ENCODE measurements at regions not wholly inside any gene's neighbourhood (a gene's known extent, or its start where the extent isn't known, plus 50 kb on each side); places are given as distances from the start of the nearest gene placed in this dataset.

DNA sequence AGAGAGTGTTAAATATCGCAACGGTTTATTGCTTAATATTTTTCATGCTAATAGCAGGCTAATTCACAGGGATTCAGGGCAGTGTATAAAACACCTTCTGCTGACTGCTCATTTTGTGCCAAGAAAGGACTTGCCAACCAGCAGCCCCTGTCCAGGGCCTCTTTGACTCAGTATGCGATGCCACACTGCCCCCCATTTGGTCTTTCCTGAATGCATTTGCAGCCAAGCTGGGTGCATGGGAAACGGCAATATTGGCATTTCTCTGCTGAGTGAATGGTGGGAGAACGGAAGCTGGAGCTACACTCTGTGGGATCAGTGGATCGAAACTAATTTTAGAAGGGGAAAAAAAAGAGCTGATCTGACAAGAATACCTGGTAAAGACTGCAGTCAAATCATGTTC is 152.9 kb upstream of the C16orf82 start:
- Histone ChIP-seq H3K79me2 (ENCODE audit: control insufficient read depth, insufficient read depth, low read length) (no peaks in the 10 kb centered on the region), H3K4me1 (ENCODE audit: control insufficient read depth, extremely low read depth, insufficient read depth, low read length) (no peaks in the 10 kb centered on the region), H3K36me3 (ENCODE audit: control insufficient read depth in 2 of 2, extremely low read depth in 1 of 2, insufficient read depth in 2 of 2, low read length in 2 of 2) (no peaks in the 10 kb centered on the region), H3K4me2 (ENCODE audit: control insufficient read depth, extremely low read depth, insufficient read depth, low read depth, low read length) (no peak overlapping the region), H3K9me3 (ENCODE audit: control insufficient read depth, low read depth, low read length) (no peaks in the 10 kb centered on the region), H3K27me3 (ENCODE audit: control insufficient read depth, extremely low read depth, insufficient read depth, low read length) (no peaks in the 10 kb centered on the region), H3K9me1 (ENCODE audit: control insufficient read depth, extremely low read depth, insufficient read depth, low read length) (no peaks in the 10 kb centered on the region), H3K27ac (ENCODE audit: control insufficient read depth, insufficient read depth, low read length) (no peak overlapping the region), H2AFZ (ENCODE audit: control insufficient read depth, low read length) (no peak overlapping the region), H4K20me1 (ENCODE audit: control insufficient read depth, extremely low read depth, insufficient read depth, low read length) (no peaks in the 10 kb centered on the region), H3K4me3 (ENCODE audit: control insufficient read depth in 2 of 3, extremely low read depth in 1 of 3, insufficient read depth in 2 of 3, low read depth in 1 of 3, low read length in 3 of 3) (no peak overlapping the region), H3K9ac (ENCODE audit: control insufficient read depth, extremely low read depth, insufficient read depth, low read length) (no peak overlapping the region)
- dilution Hi-C loops (cut with MboI; ENCODE audit: extremely low pct_ligation_motif_present, low sequenced_read_pairs): no loop called here
- FAIRE-seq (no peak), DNase-seq (ENCODE audit: low read depth, low spot score) (no peak)
- TF ChIP-seq, protein P1, sequence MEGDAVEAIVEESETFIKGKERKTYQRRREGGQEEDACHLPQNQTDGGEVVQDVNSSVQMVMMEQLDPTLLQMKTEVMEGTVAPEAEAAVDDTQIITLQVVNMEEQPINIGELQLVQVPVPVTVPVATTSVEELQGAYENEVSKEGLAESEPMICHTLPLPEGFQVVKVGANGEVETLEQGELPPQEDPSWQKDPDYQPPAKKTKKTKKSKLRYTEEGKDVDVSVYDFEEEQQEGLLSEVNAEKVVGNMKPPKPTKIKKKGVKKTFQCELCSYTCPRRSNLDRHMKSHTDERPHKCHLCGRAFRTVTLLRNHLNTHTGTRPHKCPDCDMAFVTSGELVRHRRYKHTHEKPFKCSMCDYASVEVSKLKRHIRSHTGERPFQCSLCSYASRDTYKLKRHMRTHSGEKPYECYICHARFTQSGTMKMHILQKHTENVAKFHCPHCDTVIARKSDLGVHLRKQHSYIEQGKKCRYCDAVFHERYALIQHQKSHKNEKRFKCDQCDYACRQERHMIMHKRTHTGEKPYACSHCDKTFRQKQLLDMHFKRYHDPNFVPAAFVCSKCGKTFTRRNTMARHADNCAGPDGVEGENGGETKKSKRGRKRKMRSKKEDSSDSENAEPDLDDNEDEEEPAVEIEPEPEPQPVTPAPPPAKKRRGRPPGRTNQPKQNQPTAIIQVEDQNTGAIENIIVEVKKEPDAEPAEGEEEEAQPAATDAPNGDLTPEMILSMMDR (optimal IDR thresholded peaks at IDR 0.05 in 1 of 3, IDR thresholded peaks at IDR 0.05 in 1 of 3, conservative IDR thresholded peaks at IDR 0.05 in 1 of 3; ENCODE audit: extremely low read depth in 1 of 3, insufficient read depth in 2 of 3, low read length in 3 of 3): no peak
- TF ChIP-seq EZH2 (IDR thresholded peaks at IDR 0.05; ENCODE audit: low read length): no peak

DNA sequence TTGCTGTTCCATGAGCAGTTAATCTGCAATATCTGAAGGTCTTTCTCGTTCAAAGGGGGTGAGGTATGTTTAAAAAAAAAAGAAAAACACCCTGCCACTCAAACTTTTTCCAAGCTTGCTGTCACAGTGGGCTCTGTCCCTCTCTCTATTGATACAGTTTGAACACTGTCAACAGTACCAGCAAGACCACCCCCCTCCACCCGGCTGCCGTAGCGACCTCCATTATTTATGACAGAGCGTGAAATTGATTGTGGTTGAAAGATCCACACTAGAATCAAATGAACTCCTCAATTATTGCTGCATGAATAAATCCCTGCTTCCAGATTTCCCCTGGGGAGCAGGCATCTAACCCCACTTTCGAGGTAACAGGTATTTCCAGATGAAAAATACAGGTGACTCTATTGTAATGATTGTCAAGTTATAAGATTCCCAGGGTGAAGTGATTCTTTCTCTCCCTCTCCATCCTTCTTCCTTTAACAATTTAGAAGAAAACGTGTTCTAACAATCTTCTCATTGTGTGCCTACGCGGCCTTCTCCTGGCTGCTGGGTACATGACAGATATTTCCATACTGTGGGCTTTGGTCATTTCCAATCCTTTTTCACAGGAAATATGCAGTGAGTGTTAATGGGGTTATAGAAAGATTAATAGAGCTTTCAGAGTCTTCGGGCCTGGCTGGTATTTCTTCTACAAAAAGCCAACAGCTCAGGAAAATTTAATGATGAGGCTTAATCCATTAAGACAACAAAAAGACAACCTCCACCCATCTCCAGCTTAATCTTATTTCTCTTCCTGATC is 135.7 kb upstream of the C16orf82 start:
- H3K36me3 ChIP-seq (ENCODE audit: control insufficient read depth in 2 of 2, extremely low read depth in 1 of 2, insufficient read depth in 2 of 2, low read length in 2 of 2): no peaks in the 10 kb centered on the region
- no peaks in the 10 kb centered on the region for H3K9me1 ChIP-seq (ENCODE audit: control insufficient read depth, extremely low read depth, insufficient read depth, low read length)
- no peaks in the 10 kb centered on the region for H4K20me1 ChIP-seq (ENCODE audit: control insufficient read depth, extremely low read depth, insufficient read depth, low read length)
- dilution Hi-C loops (cut with MboI; ENCODE audit: extremely low pct_ligation_motif_present, low sequenced_read_pairs): no loop called here
- H3K4me3 ChIP-seq (ENCODE audit: control insufficient read depth in 2 of 3, extremely low read depth in 1 of 3, insufficient read depth in 2 of 3, low read depth in 1 of 3, low read length in 3 of 3): no peak overlapping the region
- H3K27me3 ChIP-seq (ENCODE audit: control insufficient read depth, extremely low read depth, insufficient read depth, low read length): no peaks in the 10 kb centered on the region
- DNase-seq (ENCODE audit: low read depth, low spot score) (no peak), FAIRE-seq (no peak)
- no peaks in the 10 kb centered on the region for H3K79me2 ChIP-seq (ENCODE audit: control insufficient read depth, insufficient read depth, low read length)
- H3K4me2 ChIP-seq (ENCODE audit: control insufficient read depth, extremely low read depth, insufficient read depth, low read depth, low read length): no peak overlapping the region
- no peak overlapping the region for H3K27ac ChIP-seq (ENCODE audit: control insufficient read depth, insufficient read depth, low read length)
- no peak for TF ChIP-seq EZH2 (IDR thresholded peaks at IDR 0.05; ENCODE audit: low read length)
- TF ChIP-seq, protein P1 (optimal IDR thresholded peaks at IDR 0.05 in 1 of 3, IDR thresholded peaks at IDR 0.05 in 1 of 3, conservative IDR thresholded peaks at IDR 0.05 in 1 of 3; ENCODE audit: extremely low read depth in 1 of 3, insufficient read depth in 2 of 3, low read length in 3 of 3): no peak
- H3K9me3 ChIP-seq (ENCODE audit: control insufficient read depth, low read depth, low read length): no peaks in the 10 kb centered on the region
- no peaks in the 10 kb centered on the region for H3K4me1 ChIP-seq (ENCODE audit: control insufficient read depth, extremely low read depth, insufficient read depth, low read length)
- H2AFZ ChIP-seq (ENCODE audit: control insufficient read depth, low read length): no peak overlapping the region
- H3K9ac ChIP-seq (ENCODE audit: control insufficient read depth, extremely low read depth, insufficient read depth, low read length): no peak overlapping the region
